Neutrophil (primary cell): ENCODE measurements at regions not wholly inside any gene's neighbourhood (a gene's known extent, or its start where the extent isn't known, plus 50 kb on each side); places are given as distances from the start of the nearest gene placed in this dataset.

ENCODE experiments used
- H3K27ac ChIP-seq: fragments of 200-600 bp; sonication (generic); 2 replicates; pipeline ENCODE4 v1.5.1; 2016; ENCODE audit warnings: mild to moderate bottlenecking, moderate library complexity
- H3K27me3 ChIP-seq: fragments of 200-600 bp; sonication (generic); 2 replicates; pipeline ENCODE4 v1.6.0; 2016; ENCODE audit warnings: mild to moderate bottlenecking
- H3K36me3 ChIP-seq: fragments of 200-600 bp; sonication (generic); 2 replicates; pipeline ENCODE4 v1.5.1; 2017
- H3K4me1 ChIP-seq, 2 experiments: fragments of 200-600 bp in 1 of 2; sonication (generic) in 1 of 2; 1 replicate in 1 of 2; 2 replicates in 1 of 2; pipeline versions ENCODE4 v1.5.1 to v1.6.1; 2013 to 2016; ENCODE audit warnings: low read depth in 1 of 2, low read length in 1 of 2, mild to moderate bottlenecking in 1 of 2, moderate library complexity in 1 of 2; ENCODE audit not compliant: control insufficient read depth in 1 of 2, insufficient read depth in 1 of 2
- H3K4me3 ChIP-seq, 2 experiments: fragments of 200-600 bp in 1 of 2; sonication (generic) in 1 of 2; 1 replicate in 1 of 2; 2 replicates in 1 of 2; pipeline ENCODE4 v1.5.1; 2013 to 2016; ENCODE audit warnings: low read depth in 1 of 2, low read length in 1 of 2, mild to moderate bottlenecking in 1 of 2, moderate library complexity in 1 of 2
- H3K9me3 ChIP-seq: fragments of 200-600 bp; sonication (generic); 2 replicates; pipeline ENCODE4 v1.5.1; 2016
- TF ChIP-seq, protein P1 (sequence below): fragments of 200-600 bp; sonication (generic); IDR thresholded peaks from 2 replicates; pipeline ENCODE4 v1.5.1; 2016; ENCODE audit warnings: antibody characterized with exemption

DNA sequence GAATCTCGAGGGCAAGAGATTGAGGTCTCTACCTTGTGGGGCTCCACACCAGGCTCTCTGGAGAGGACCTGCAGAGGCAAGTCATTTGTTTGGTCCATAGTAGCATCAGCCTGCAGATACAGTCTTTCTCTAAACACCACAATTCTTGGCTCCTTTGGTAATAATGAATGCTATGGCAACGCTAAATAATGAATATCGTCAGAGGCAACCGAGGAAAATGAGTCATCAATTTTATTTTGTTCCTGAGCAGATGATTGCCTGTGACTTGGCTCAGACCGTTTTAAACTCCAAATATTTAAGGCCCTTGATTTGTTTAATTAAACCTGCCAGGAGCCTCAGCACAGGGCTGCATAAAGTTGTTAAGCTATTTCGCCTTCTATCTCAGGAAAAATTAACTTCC is 924.1 kb upstream of the TMEM132C start:
- TF ChIP-seq, protein P1, sequence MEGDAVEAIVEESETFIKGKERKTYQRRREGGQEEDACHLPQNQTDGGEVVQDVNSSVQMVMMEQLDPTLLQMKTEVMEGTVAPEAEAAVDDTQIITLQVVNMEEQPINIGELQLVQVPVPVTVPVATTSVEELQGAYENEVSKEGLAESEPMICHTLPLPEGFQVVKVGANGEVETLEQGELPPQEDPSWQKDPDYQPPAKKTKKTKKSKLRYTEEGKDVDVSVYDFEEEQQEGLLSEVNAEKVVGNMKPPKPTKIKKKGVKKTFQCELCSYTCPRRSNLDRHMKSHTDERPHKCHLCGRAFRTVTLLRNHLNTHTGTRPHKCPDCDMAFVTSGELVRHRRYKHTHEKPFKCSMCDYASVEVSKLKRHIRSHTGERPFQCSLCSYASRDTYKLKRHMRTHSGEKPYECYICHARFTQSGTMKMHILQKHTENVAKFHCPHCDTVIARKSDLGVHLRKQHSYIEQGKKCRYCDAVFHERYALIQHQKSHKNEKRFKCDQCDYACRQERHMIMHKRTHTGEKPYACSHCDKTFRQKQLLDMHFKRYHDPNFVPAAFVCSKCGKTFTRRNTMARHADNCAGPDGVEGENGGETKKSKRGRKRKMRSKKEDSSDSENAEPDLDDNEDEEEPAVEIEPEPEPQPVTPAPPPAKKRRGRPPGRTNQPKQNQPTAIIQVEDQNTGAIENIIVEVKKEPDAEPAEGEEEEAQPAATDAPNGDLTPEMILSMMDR: no peak

DNA sequence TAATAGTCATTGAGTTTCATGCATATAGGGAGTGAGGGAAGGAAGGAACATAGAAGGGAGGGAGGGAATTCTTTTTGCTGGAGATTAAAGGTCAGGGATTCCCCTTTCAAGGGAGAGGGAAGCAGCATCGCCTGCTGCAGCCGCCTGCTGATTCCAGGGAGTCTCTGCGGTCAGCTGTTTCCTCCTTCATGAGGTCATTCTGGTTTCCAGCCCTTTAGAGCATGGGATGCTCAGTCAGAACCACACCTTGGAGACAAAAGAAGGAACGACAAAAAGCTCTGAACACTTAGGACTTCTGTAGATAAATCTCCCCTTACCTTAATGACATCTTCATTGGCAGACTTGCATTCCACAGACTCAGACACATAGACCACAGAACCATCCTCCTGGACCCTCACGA is 923.0 kb upstream of the TMEM132C start:
- TF ChIP-seq, protein P1: no peak

More for the DNA sequence above, 924.1 kb upstream of the TMEM132C start:
- H3K4me1 ChIP-seq: no peaks in the 10 kb centered on the region
- H3K4me3 ChIP-seq: no peak overlapping the region
- no peaks in the 10 kb centered on the region for H3K27me3 ChIP-seq
- H3K36me3 ChIP-seq: no peaks in the 10 kb centered on the region
- H3K27ac ChIP-seq: no peak overlapping the region
- H3K9me3 ChIP-seq: no peaks in the 10 kb centered on the region

DNA sequence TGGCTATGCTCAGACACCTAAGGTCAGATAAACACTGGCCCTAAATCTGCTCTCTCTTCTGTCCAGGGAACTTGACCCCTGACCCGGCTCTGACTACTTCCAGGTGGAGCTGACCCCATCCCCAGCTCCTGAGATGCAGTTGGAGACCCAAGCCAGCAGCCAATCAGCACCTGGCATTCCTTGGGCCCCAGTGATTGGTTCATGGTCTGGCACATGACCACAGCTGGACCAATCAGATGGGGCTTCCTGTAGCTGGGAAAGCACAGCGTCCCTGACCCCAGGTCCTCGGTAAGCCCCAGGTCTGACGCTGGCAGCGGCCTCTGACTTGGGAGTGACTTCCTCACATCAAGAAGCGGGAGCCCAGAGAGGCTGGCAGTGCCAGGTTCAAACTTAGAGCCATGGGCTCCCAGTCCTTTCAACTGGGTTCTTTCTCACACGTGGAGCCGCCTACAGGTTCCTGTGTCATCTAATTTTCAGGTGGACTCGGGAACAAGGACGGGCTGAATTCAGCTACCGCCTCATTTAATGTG is 915.4 kb upstream of the TMEM132C start:
- no peak overlapping the region for H3K27ac ChIP-seq
- H3K9me3 ChIP-seq: no peaks in the 10 kb centered on the region
- H3K4me1 ChIP-seq: no peaks in the 10 kb centered on the region
- H3K27me3 ChIP-seq: no peaks in the 10 kb centered on the region
- TF ChIP-seq, protein P1: no peak
- no peaks in the 10 kb centered on the region for H3K36me3 ChIP-seq
- H3K4me3 ChIP-seq: no peak overlapping the region

More for the DNA sequence above, 923.0 kb upstream of the TMEM132C start:
- H3K27me3 ChIP-seq: no peaks in the 10 kb centered on the region
- H3K4me3 ChIP-seq: no peak overlapping the region
- H3K4me1 ChIP-seq: no peaks in the 10 kb centered on the region
- no peak overlapping the region for H3K27ac ChIP-seq
- H3K9me3 ChIP-seq: no peaks in the 10 kb centered on the region
- H3K36me3 ChIP-seq: no peaks in the 10 kb centered on the region

DNA sequence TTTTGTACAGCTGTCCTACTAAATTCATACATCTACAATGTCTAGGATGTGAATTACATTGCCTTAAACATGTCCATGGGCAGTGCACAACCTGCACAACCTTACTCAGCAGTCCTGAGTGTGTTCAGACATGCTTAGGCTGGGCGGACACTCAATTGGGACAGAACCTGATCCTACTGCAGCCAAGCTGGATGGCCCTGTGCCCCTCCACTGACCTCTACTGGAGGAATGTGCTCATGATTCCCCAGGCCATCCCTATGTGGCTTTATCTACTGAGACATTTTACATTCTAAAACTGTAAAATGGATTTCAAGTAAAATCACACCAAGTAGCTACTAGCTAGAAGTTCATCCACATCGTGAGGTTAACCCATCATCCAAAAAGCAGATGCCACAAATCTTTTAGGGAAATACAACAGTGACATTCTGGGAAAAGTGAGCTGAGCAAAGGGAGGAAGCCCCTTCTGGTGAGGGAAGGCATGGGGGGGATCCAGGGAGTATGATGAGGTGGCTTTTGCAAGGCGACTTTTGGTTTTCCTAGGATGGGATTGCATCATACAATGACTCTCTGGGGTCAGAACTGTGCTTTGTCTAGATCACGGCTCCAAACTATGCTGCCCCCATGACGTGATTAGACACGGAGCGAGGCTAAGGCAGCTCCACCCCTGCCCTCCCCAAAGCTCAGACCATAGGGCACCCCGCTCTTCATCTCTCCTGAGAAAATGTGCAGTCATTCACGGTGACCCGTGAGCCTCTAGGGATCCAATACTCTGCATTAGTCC is 911.7 kb upstream of the TMEM132C start:
- no peaks in the 10 kb centered on the region for H3K36me3 ChIP-seq
- TF ChIP-seq, protein P1: no peak
- H3K27me3 ChIP-seq: no peaks in the 10 kb centered on the region
- H3K4me1 ChIP-seq: no peaks in the 10 kb centered on the region
- no peak overlapping the region for H3K4me3 ChIP-seq
- no peak overlapping the region for H3K27ac ChIP-seq
- no peaks in the 10 kb centered on the region for H3K9me3 ChIP-seq

DNA sequence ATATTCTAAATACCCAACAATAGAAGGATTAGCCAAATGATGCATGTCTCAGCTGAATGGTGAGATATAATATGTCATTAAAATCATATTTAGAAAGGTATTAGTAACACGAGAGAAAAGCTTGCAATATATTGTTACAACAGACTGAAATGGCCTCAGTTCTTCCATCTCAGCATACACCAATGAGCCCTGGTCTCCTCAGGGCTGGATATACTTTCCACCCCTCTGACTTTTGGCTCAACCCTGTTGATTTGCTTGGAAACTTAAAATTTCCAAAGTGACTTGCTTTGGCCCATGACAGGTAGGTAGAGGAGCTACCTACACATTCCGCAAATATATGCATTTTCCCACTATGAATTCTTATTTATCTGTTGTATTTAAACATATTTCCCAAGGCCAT is 908.1 kb upstream of the TMEM132C start:
- no peak overlapping the region for H3K27ac ChIP-seq
- H3K27me3 ChIP-seq: no peaks in the 10 kb centered on the region
- H3K4me3 ChIP-seq: no peak overlapping the region
- TF ChIP-seq, protein P1: no peak
- H3K9me3 ChIP-seq: no peaks in the 10 kb centered on the region
- H3K4me1 ChIP-seq: no peaks in the 10 kb centered on the region
- no peaks in the 10 kb centered on the region for H3K36me3 ChIP-seq
